Transverse colon (tissue), 4 donors: ENCODE measurements at regions not wholly inside any gene's neighbourhood (a gene's known extent, or its start where the extent isn't known, plus 50 kb on each side); places are given as distances from the start of the nearest gene placed in this dataset.

Experiments
- CTCF ChIP-seq, 5 experiments: fragments of 200-600 bp in 3 of 5; fragments of 450-650 bp in 2 of 5; sonication (generic) in 3 of 5; IDR thresholded peaks; 1 replicate in 2 of 5; 2 replicates in 3 of 5; pipeline ENCODE4 v1.5.1; 2016 to 2017; ENCODE audit warnings: antibody characterized with exemption in 5 of 5, inconsistent platforms in 3 of 5, mild to moderate bottlenecking in 2 of 5, moderate library complexity in 1 of 5
- POLR2A ChIP-seq: fragments of 450-650 bp; IDR thresholded peaks from one replicate; pipeline ENCODE4 v1.6.1; 2016; ENCODE audit warnings: antibody characterized with exemption, mild to moderate bottlenecking, moderate library complexity
- POLR2AphosphoS5 ChIP-seq, 3 donors: sonication (generic); formaldehyde crosslinking; IDR thresholded peaks; one replicate each; pipeline ENCODE4 v1.6.1; 2016; ENCODE audit warnings: antibody characterized with exemption in 3 of 3

DNA sequence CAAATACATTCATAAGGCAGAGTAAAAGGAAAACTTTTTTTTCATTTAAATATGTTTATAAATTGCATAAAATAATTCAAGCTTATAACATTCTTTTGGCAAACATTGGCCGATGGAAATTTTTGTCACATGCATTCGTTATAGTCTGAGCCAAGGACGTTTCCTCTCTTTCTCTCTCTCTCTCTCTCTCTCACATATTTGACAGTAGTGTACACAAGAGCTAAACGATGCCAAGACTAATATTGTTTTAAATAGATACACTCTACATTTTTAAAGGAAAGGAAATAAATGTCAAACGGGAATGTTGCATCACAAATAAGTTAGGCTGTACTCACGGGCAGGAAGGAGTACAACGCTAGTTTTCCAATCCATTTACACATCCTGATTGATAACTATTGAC lies 251.1 kb upstream of the SMIM21 start:
- TF ChIP-seq CTCF (IDR thresholded peaks at IDR 0.05) (no peak), POLR2A (no peak), POLR2AphosphoS5 (IDR thresholded peaks at IDR 0.05) (no peak)
